Liver (tissue), 8 donors: ENCODE measurements at regions not wholly inside any gene's neighbourhood (a gene's known extent, or its start where the extent isn't known, plus 50 kb on each side); places are given as distances from the start of the nearest gene placed in this dataset.

Source experiments
- DNase-seq: peaks from one replicate; pipeline ENCODE4 v3.0.0-alpha.2; 2017; ENCODE audit warnings: low spot score
- H3K27ac ChIP-seq, 2 donors: one replicate each; pipeline ENCODE4 v1.7.0; 2013; ENCODE audit warnings: inconsistent platforms in 2 of 2, low read length in 2 of 2, control low read depth in 1 of 2, low read depth in 1 of 2, mild to moderate bottlenecking in 1 of 2
- H3K27me3 ChIP-seq, 4 donors: one replicate each; pipeline versions ENCODE4 v1.6.1 to v1.7.0; 2013; ENCODE audit warnings: low read length in 3 of 4, inconsistent platforms in 1 of 4, mild to moderate bottlenecking in 1 of 4, moderate library complexity in 1 of 4; ENCODE audit not compliant: control insufficient read depth in 4 of 4, insufficient read depth in 4 of 4
- H3K36me3 ChIP-seq, 4 donors: one replicate each; pipeline versions ENCODE4 v1.6.1 to v1.7.0; 2013; ENCODE audit warnings: low read length in 3 of 4, mild to moderate bottlenecking in 3 of 4, low read depth in 1 of 4, moderate library complexity in 1 of 4; ENCODE audit not compliant: control insufficient read depth in 4 of 4, insufficient read depth in 3 of 4
- H3K4me1 ChIP-seq, 4 donors: one replicate each; pipeline versions ENCODE4 v1.6.1 to v1.7.0; 2013; ENCODE audit warnings: low read length in 3 of 4, mild to moderate bottlenecking in 3 of 4, moderate library complexity in 1 of 4; ENCODE audit not compliant: control insufficient read depth in 4 of 4, insufficient read depth in 4 of 4
- H3K4me3 ChIP-seq, 3 donors: one replicate each; pipeline versions ENCODE4 v1.6.1 to v1.7.0; 2013; ENCODE audit warnings: low read length in 3 of 3, control low read depth in 1 of 3, low read depth in 1 of 3, mild to moderate bottlenecking in 1 of 3
- H3K9ac ChIP-seq, 2 donors: one replicate each; pipeline ENCODE4 v1.7.0; 2013; ENCODE audit warnings: low read length in 2 of 2, mild to moderate bottlenecking in 2 of 2, moderate library complexity in 2 of 2, control low read depth in 1 of 2, low read depth in 1 of 2
- H3K9me3 ChIP-seq, 4 donors: one replicate each; pipeline versions ENCODE4 v1.6.1 to v1.7.0; 2013; ENCODE audit warnings: low read length in 3 of 4; ENCODE audit not compliant: control insufficient read depth in 4 of 4
- CTCF ChIP-seq: fragments of 150-350 bp; IDR thresholded peaks from 2 replicates; pipeline ENCODE4 v1.5.1; 2017; ENCODE audit warnings: improper control_type of control experiment, low read depth, low read length; ENCODE audit not compliant: missing input control
- EGR1 ChIP-seq, 2 donors: IDR thresholded peaks; 2 replicates each; pipeline ENCODE4 v1.6.1; 2016 to 2018; ENCODE audit warnings: antibody characterized with exemption in 2 of 2, low read depth in 2 of 2
- FOXA2 ChIP-seq: IDR thresholded peaks from 2 replicates; pipeline ENCODE4 v1.6.1; 2016; ENCODE audit warnings: antibody characterized with exemption
- GABPA ChIP-seq, 2 donors: IDR thresholded peaks in 1 of 2; conservative IDR thresholded peaks in 1 of 2; 2 replicates each; pipeline ENCODE4 v1.6.1; 2016; ENCODE audit warnings: antibody characterized with exemption in 2 of 2, mild to moderate bottlenecking in 1 of 2, moderate library complexity in 1 of 2
- JUND ChIP-seq, 2 donors: IDR thresholded peaks; 2 replicates each; pipeline ENCODE4 v1.6.1; 2016; ENCODE audit warnings: antibody characterized with exemption in 2 of 2
- RAD21 ChIP-seq, 2 donors: IDR thresholded peaks; 2 replicates each; pipeline ENCODE4 v1.6.1; 2016; ENCODE audit warnings: antibody characterized with exemption in 2 of 2, mild to moderate bottlenecking in 2 of 2
- REST ChIP-seq: IDR thresholded peaks from 2 replicates; pipeline ENCODE4 v1.6.1; 2016; ENCODE audit warnings: antibody characterized with exemption, mild to moderate bottlenecking
- RXRA ChIP-seq, 2 donors: IDR thresholded peaks; 2 replicates each; pipeline ENCODE4 v1.6.1; 2017 to 2018; ENCODE audit warnings: antibody characterized with exemption in 2 of 2, mild to moderate bottlenecking in 1 of 2
- SP1 ChIP-seq: IDR thresholded peaks from 2 replicates; pipeline ENCODE4 v1.6.1; 2018; ENCODE audit warnings: antibody characterized with exemption, mild to moderate bottlenecking
- WGBS: extraction: QIAGEN DNeasy Blood & Tissue Kit; methylation state at CpG from one replicate; pipeline ENCODE4 v1.1.7; 2013; 5-methylcytosine and 5-hydroxymethylcytosine counted together
- TF ChIP-seq, protein P1 (sequence below): IDR thresholded peaks from 2 replicates; pipeline ENCODE4 v1.6.1; 2016; ENCODE audit warnings: antibody characterized with exemption
- TF ChIP-seq, protein P2 (sequence below): IDR thresholded peaks from 2 replicates; pipeline ENCODE4 v1.6.1; 2016; ENCODE audit warnings: antibody characterized with exemption
- donor health status: healthy.
- donor health status: healthy.
- donor health status: healthy.
- donor health status: healthy.
- donor health status: healthy.

DNA sequence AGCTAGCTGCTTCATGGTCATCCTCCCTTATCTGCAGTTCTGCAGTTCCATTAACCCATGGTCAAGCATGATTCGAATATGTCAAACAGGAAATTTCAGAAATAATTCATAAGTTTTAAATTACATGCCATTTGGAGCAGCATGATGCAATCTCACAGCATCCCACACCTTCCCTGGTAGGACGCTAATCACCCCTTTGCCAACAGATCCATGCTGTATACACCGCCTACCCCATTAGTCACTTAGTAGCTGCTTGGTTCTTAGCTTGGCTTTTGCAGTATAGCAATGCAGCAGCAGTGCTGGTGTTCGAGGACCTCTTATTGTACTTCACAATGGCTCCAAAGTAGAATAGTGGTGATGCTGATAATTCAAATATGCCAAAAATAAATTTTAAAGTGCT is 739.7 kb upstream of the CDH9 start (continued):
- TF ChIP-seq, protein P1, sequence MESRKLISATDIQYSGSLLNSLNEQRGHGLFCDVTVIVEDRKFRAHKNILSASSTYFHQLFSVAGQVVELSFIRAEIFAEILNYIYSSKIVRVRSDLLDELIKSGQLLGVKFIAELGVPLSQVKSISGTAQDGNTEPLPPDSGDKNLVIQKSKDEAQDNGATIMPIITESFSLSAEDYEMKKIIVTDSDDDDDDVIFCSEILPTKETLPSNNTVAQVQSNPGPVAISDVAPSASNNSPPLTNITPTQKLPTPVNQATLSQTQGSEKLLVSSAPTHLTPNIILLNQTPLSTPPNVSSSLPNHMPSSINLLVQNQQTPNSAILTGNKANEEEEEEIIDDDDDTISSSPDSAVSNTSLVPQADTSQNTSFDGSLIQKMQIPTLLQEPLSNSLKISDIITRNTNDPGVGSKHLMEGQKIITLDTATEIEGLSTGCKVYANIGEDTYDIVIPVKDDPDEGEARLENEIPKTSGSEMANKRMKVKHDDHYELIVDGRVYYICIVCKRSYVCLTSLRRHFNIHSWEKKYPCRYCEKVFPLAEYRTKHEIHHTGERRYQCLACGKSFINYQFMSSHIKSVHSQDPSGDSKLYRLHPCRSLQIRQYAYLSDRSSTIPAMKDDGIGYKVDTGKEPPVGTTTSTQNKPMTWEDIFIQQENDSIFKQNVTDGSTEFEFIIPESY = no peak

DNA sequence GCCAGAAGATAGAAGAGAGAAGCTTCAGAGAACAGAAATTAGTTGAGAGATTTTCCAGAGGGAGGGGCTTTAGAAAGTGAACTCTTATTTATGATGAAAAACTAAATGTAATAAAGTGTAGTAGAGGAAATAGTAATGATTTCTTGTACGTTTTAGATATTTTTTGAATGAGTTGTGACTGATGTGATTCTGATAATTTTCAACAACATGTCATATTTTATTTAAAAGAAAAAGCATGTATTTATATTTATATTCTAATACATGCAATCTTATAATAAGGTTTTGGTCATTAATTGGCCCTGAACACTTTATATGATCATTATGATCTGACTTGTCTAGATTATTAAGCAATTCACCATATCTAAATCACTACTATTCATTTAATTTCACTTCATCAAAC is 735.2 kb upstream of the CDH9 start:
- TF ChIP-seq RAD21 (IDR thresholded peaks at IDR 0.05) (no peak), CTCF (no peak), EGR1 (IDR thresholded peaks at IDR 0.05; ENCODE audit: low read depth in 2 of 2) (no peak), FOXA2 (no peak), RXRA (IDR thresholded peaks at IDR 0.05) (no peak), SP1 (no peak), REST (no peak), JUND (IDR thresholded peaks at IDR 0.05) (no peak), GABPA (IDR thresholded peaks at IDR 0.05 in 1 of 2, conservative IDR thresholded peaks at IDR 0.05 in 1 of 2) (no peak)
- TF ChIP-seq, protein P1 = no peak
- TF ChIP-seq, protein P2, sequence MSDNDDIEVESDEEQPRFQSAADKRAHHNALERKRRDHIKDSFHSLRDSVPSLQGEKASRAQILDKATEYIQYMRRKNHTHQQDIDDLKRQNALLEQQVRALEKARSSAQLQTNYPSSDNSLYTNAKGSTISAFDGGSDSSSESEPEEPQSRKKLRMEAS = no peak
- H3K4me1 ChIP-seq = no peaks in the 10 kb centered on the region
- no peaks in the 10 kb centered on the region for H3K36me3 ChIP-seq
- no peaks in the 10 kb centered on the region for H3K9me3 ChIP-seq
- no peak overlapping the region for H3K9ac ChIP-seq
- H3K4me3 ChIP-seq = no peak overlapping the region
- no peak for DNase-seq
- no peak overlapping the region for H3K27ac ChIP-seq
- H3K27me3 ChIP-seq = no peaks in the 10 kb centered on the region
- WGBS = 38% methylated on average over 1 of the region's 1 CpG
